HepG2 (cell line): ENCODE measurements at regions not wholly inside any gene's neighbourhood (a gene's known extent, or its start where the extent isn't known, plus 50 kb on each side); places are given as distances from the start of the nearest gene placed in this dataset.

ENCODE experiments used
- ATAC-seq: fragments of 200-7000 bp; cut with Tn5 transposase; 3 replicates; pipeline ENCODE4 v1.9.1; 2020; ENCODE audit warnings: mild to moderate bottlenecking, moderate library complexity
- BruUV-seq: library from RNA; stranded (reverse); fragments of 400-500 nt; replicated peaks from 2 replicates; lab custom pipeline; 2021; lab: Mats Ljungman, UMichigan
- CTCF ChIA-PET: fragments of 300-600 bp; formaldehyde crosslinking; extraction: SDS; loops from one replicate; lab custom pipeline; 2021; ENCODE audit warnings: low total read pairs, inconsistent platforms, low intra/inter-chr PET ratio; lab: Yijun Ruan, JAX
- POLR2A ChIA-PET: fragments of 350-600 bp; sonication (Branson Sonifier 250); formaldehyde crosslinking; loops from one replicate; lab custom pipeline; 2020; ENCODE audit warnings: antibody characterized with exemption, inconsistent platforms; lab: Yijun Ruan, JAX
- DNase-seq: peaks from one replicate; pipeline ENCODE4 v3.0.0-alpha.2; 2015; ENCODE audit warnings: low spot score
- FAIRE-seq: peaks from 3 replicates; lab custom pipeline; 2011; peaks lifted over from hg19 to GRCh38; lab: Jason Lieb, UNC
- H2AFZ ChIP-seq: one replicate; pipeline ENCODE4 v1.6.1; 2011; ENCODE audit warnings: low read length, inconsistent platforms
- H3K27ac ChIP-seq: fragments of 300-600 bp; 3 replicates; pipeline ENCODE4 v1.8.0; 2011; ENCODE audit warnings: mixed run types, mild to moderate bottlenecking, mixed read lengths, low read length, inconsistent platforms; ENCODE audit not compliant: insufficient read depth; ENCODE audit errors: extremely low read length
- H3K27me3 ChIP-seq, 2 experiments: fragments of 200-600 bp in 1 of 2; 2 replicates in 1 of 2; 3 replicates in 1 of 2; pipeline versions ENCODE4 v1.6.0 to v1.8.0; 2011; ENCODE audit warnings: low read length in 2 of 2, mild to moderate bottlenecking in 2 of 2, moderate library complexity in 2 of 2, inconsistent platforms in 1 of 2; ENCODE audit not compliant: insufficient read depth in 2 of 2, control insufficient read depth in 1 of 2
- H3K36me3 ChIP-seq, 2 experiments: fragments of 200-600 bp in 1 of 2; replicated peaks in 1 of 2; 2 replicates in 1 of 2; 3 replicates in 1 of 2; pipeline versions ENCODE4 v1.5.1 to v1.8.0; 2011; ENCODE audit warnings: low read length in 2 of 2, inconsistent platforms in 1 of 2; ENCODE audit not compliant: insufficient read depth in 2 of 2, control insufficient read depth in 1 of 2
- H3K4me1 ChIP-seq: 2 replicates; pipeline ENCODE4 v1.5.1; 2012; ENCODE audit warnings: low read length, inconsistent platforms; ENCODE audit not compliant: insufficient read depth
- H3K4me2 ChIP-seq: 2 replicates; pipeline ENCODE4 v1.6.0; 2011; ENCODE audit warnings: low read depth, low read length, inconsistent platforms
- H3K4me3 ChIP-seq, 3 experiments: fragments of 200-600 bp in 1 of 3; sonication (generic), shearing (Covaris generic) in 1 of 3; replicated peaks in 1 of 3; 2 replicates each; pipeline ENCODE4 v1.5.1; 2011 to 2016; ENCODE audit warnings: low read length in 3 of 3, inconsistent platforms in 2 of 3, low read depth in 2 of 3, mild to moderate bottlenecking in 2 of 3, control low read depth in 1 of 3, mixed read lengths in 1 of 3; ENCODE audit not compliant: insufficient read depth in 1 of 3
- H3K79me2 ChIP-seq: one replicate; pipeline ENCODE4 v1.6.1; 2011; ENCODE audit warnings: low read length, inconsistent platforms; ENCODE audit not compliant: insufficient read depth
- H3K9ac ChIP-seq: 2 replicates; pipeline ENCODE4 v1.6.0; 2011; ENCODE audit warnings: mild to moderate bottlenecking, low read depth, low read length, inconsistent platforms; ENCODE audit not compliant: insufficient read depth
- H3K9me3 ChIP-seq: 2 replicates; pipeline ENCODE4 v1.5.1; 2012; ENCODE audit warnings: mild to moderate bottlenecking, low read length
- H4K20me1 ChIP-seq: 2 replicates; pipeline ENCODE4 v1.6.0; 2011; ENCODE audit warnings: inconsistent platforms, mild to moderate bottlenecking, low read length, moderate library complexity; ENCODE audit not compliant: insufficient read depth
- GABPB1 ChIP-seq: IDR thresholded peaks from 2 replicates; pipeline ENCODE4 v1.6.1; 2016; ENCODE audit warnings: mild to moderate bottlenecking, missing genetic modification reagents, moderate library complexity, missing compliant biosample characterization
- MYPOP ChIP-seq: sonication (generic); formaldehyde crosslinking; IDR thresholded peaks from 2 replicates; pipeline ENCODE4 v1.8.1; 2023; ENCODE audit warnings: mild to moderate bottlenecking, moderate library complexity, missing genetic modification reagents
- SMARCC2 ChIP-seq: fragments of 450-650 bp; IDR thresholded peaks from 2 replicates; pipeline ENCODE4 v1.6.1; 2017; ENCODE audit warnings: antibody characterized with exemption, mild to moderate bottlenecking
- ZBTB40 ChIP-seq, 2 experiments: fragments of 450-650 bp in 1 of 2; sonication (generic) in 1 of 2; formaldehyde crosslinking in 1 of 2; IDR thresholded peaks; 2 replicates each; pipeline versions ENCODE4 v1.6.1 to v1.8.0; 2016 to 2022; ENCODE audit warnings: antibody characterized with exemption in 1 of 2, mild to moderate bottlenecking in 1 of 2, missing genetic modification reagents in 1 of 2
- ZNF34 ChIP-seq: sonication (generic); formaldehyde crosslinking; IDR thresholded peaks from 2 replicates; pipeline ENCODE4 v1.4.0; 2020; ENCODE audit warnings: mild to moderate bottlenecking, missing genetic modification reagents, borderline replicate concordance
- in situ Hi-C: cut with HindIII; loops from 2 replicates; pipeline ENCODE4 v1.10.0; 2017; ENCODE audit warnings: low pct_unique_long_range_greater_than_20kb; ENCODE audit not compliant: extremely low pct_ligation_motif_present
- intact Hi-C: fragments of 100-400 bp; cut with micrococcal nuclease; formaldehyde crosslinking; loops from one replicate; pipeline ENCODE4 v1.10.0; 2022; ENCODE audit not compliant: unreplicated experiment
- TF ChIP-seq, protein P1 (sequence below): sonication (generic); formaldehyde crosslinking; IDR thresholded peaks from 2 replicates; pipeline ENCODE4 v1.4.0; 2020; ENCODE audit warnings: low read depth, missing genetic modification reagents

DNA sequence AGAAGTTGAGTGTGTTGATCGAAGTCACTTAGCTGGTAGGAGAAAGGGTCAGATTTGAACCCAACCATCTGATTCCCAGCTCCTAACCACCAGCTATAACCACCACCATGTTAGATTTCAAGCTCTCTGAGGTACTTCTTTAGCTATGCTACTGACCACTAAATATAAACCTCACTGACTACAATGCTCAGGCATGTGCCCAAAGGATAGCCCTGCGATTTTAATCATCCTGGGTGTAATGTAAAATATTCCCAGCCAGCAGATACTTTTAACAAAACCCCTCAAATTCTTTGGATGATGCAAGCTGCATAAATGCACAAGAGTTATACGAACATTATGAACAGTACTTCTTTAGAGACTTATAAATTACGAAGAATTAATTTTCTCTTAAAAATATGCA, 115.2 kb upstream of the TSC22D2 start (continued):
- no peak for TF ChIP-seq ZBTB40 (IDR thresholded peaks at IDR 0.05)
- TF ChIP-seq ZBTB40 (CRISPR knock-in tag; IDR thresholded peaks at IDR 0.05): no peak

DNA sequence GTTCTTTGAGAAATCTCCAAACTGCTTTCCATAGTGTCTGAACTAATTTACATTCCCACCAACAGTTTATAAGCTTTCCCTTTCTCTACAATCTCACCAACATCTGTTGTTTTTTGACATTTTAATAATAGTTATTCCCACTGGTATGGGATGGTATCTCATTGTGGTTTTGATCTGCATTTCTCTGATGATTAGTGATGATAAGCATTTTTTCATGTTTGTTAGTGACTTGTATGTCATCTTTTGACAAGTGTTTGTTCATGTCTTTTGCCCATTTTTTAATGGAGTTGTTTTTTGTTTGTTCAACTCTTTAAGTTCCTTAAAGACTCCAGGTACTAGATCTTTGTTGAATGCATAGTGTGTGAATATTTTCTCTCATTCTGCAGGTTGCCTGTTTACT, 116.6 kb upstream of the TSC22D2 start:
- no peaks in the 10 kb centered on the region for H3K4me1 ChIP-seq

More for the DNA sequence above, 116.6 kb upstream of the TSC22D2 start:
- Histone ChIP-seq H3K79me2 (no peaks in the 10 kb centered on the region), H3K4me3 (no peak overlapping the region), H2AFZ (no peak overlapping the region), H4K20me1 (no peaks in the 10 kb centered on the region), H3K36me3 (no peaks in the 10 kb centered on the region), H3K9ac (no peak overlapping the region), H3K4me2 (no peak overlapping the region), H3K27ac (no peak overlapping the region), H3K27me3 (no peaks in the 10 kb centered on the region), H3K9me3 (no peaks in the 10 kb centered on the region)
- ChIA-PET POLR2A (no interaction called here), CTCF (no interaction called here)
- ATAC-seq (no peak), DNase-seq (no peak), FAIRE-seq (no peak)
- no TSS peak for BruUV-seq
- intact Hi-C loops: no loop called here
- no peak for TF ChIP-seq GABPB1
- no peak for TF ChIP-seq ZNF34 (CRISPR knock-in tag)
- TF ChIP-seq, protein P1, sequence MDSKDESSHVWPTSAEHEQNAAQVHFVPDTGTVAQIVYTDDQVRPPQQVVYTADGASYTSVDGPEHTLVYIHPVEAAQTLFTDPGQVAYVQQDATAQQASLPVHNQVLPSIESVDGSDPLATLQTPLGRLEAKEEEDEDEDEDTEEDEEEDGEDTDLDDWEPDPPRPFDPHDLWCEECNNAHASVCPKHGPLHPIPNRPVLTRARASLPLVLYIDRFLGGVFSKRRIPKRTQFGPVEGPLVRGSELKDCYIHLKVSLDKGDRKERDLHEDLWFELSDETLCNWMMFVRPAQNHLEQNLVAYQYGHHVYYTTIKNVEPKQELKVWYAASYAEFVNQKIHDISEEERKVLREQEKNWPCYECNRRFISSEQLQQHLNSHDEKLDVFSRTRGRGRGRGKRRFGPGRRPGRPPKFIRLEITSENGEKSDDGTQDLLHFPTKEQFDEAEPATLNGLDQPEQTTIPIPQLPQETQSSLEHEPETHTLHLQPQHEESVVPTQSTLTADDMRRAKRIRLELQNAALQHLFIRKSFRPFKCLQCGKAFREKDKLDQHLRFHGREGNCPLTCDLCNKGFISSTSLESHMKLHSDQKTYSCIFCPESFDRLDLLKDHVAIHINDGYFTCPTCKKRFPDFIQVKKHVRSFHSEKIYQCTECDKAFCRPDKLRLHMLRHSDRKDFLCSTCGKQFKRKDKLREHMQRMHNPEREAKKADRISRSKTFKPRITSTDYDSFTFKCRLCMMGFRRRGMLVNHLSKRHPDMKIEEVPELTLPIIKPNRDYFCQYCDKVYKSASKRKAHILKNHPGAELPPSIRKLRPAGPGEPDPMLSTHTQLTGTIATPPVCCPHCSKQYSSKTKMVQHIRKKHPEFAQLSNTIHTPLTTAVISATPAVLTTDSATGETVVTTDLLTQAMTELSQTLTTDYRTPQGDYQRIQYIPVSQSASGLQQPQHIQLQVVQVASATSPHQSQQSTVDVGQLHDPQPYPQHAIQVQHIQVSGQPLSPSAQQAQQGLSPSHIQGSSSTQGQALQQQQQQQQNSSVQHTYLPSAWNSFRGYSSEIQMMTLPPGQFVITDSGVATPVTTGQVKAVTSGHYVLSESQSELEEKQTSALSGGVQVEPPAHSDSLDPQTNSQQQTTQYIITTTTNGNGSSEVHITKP (CRISPR knock-in tag): no peak
- no peak for TF ChIP-seq SMARCC2
- TF ChIP-seq MYPOP: no peak
- TF ChIP-seq, all 625 proteins: peak for 0
- in situ Hi-C loops: no loop called here
